EL (cell line): ENCODE measurements at regions not wholly inside any gene's neighbourhood (a gene's known extent, or its start where the extent isn't known, plus 50 kb on each side); places are given as distances from the start of the nearest gene placed in this dataset.

Experiments used
- DNase-seq: peaks from one replicate; pipeline ENCODE4 v3.0.0-alpha.2; 2016

DNA sequence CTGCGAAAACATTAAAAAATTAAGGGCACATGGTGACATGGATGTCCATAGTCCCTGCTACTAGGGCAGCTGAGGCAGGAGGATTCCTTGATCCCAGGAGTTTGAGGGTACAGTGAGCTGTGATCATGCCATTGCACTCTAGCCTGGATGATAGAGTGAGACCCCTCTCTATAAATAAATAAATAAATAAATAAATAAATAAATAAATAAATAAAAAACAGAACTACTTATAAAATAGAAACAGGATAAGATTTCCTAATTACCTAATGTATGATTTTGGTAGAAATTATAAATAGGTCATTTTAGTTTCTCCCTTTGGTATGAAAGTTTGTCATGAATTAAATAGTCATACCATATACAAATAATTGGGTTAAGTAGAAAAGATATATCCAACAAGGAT, 916.2 kb downstream of the GRIK2 start:
- no peak for DNase-seq

DNA sequence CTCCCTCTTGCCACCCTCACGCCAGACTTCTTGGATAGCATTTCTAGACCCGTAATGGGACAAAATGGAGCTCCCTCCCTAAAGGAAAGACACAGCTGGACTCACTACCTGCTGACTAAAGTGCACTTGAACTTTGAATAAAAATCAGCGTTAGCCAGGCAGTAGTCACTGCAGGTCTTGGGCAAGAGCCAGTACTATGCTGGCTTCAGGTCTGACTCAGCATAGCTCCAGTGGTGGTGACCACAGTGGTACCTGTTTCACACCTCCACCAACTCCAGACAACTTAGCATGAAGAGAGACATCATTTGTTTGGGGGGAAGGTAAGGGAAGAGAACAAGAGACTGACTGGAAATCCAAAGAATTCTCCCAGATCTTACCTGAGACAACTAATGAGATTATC, 906.8 kb downstream of the GRIK2 start:
- no peak for DNase-seq

DNA sequence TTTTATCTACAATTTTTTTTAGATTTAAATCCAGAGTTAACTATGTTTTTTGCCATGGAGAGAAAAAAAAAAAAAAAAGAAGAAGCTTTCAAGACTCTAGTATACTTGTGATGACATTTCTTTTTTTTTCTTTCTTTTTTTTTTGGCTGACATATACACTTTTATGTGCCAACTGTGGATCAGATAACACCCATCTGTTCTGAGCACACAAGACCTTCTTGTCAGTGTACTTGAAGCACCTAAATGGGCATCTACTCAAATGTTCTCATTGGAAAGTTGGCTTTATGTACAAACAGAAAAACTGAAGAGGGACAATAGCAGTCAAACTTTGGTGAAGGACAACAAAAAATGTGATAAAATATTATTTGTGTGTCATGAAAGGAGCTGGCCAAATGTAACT, 904.5 kb downstream of the GRIK2 start:
- no peak for DNase-seq
